Endothelial cell of umbilical vein (primary cell): ENCODE measurements at regions not wholly inside any gene's neighbourhood (a gene's known extent, or its start where the extent isn't known, plus 50 kb on each side); places are given as distances from the start of the nearest gene placed in this dataset.

Source experiments
- EZH2 ChIP-seq: IDR thresholded peaks from 2 replicates; pipeline ENCODE4 v1.6.1; 2012; ENCODE audit warnings: borderline replicate concordance, low read depth, mild to moderate bottlenecking, moderate library complexity, low read length, inconsistent platforms; ENCODE audit not compliant: severe bottlenecking
- FOS ChIP-seq: IDR thresholded peaks from 2 replicates; pipeline ENCODE4 v1.6.1; 2011; ENCODE audit warnings: mild to moderate bottlenecking, low read length, moderate library complexity, borderline replicate concordance; ENCODE audit not compliant: insufficient read depth
- POLR2A ChIP-seq: IDR thresholded peaks from 2 replicates; pipeline ENCODE4 v1.6.1; 2012; ENCODE audit warnings: low read depth, mild to moderate bottlenecking, control low read depth, low read length
- POLR2AphosphoS5 ChIP-seq: IDR thresholded peaks from 2 replicates; pipeline ENCODE4 v1.6.1; 2012; ENCODE audit warnings: low read depth, mild to moderate bottlenecking, control low read depth, low read length, moderate library complexity; ENCODE audit not compliant: insufficient read depth
- TF ChIP-seq, protein P1 (sequence below), 2 donors: IDR thresholded peaks; 1 replicate in 1 of 2; 2 replicates in 1 of 2; pipeline ENCODE4 v1.5.1; 2011; ENCODE audit warnings: low read length in 2 of 2, mild to moderate bottlenecking in 2 of 2, moderate library complexity in 2 of 2, control low read depth in 1 of 2, inconsistent platforms in 1 of 2, low read depth in 1 of 2; ENCODE audit not compliant: insufficient read depth in 1 of 2; ENCODE audit errors: extremely low read depth in 1 of 2
- TF ChIP-seq, protein P2 (sequence below): IDR thresholded peaks from 2 replicates; pipeline ENCODE4 v1.6.1; 2011; ENCODE audit not compliant: insufficient read depth, insufficient read length

- TF ChIP-seq EZH2 (no peak), FOS (no peak), POLR2A (no peak), POLR2AphosphoS5 (no peak)
- TF ChIP-seq, protein P1, sequence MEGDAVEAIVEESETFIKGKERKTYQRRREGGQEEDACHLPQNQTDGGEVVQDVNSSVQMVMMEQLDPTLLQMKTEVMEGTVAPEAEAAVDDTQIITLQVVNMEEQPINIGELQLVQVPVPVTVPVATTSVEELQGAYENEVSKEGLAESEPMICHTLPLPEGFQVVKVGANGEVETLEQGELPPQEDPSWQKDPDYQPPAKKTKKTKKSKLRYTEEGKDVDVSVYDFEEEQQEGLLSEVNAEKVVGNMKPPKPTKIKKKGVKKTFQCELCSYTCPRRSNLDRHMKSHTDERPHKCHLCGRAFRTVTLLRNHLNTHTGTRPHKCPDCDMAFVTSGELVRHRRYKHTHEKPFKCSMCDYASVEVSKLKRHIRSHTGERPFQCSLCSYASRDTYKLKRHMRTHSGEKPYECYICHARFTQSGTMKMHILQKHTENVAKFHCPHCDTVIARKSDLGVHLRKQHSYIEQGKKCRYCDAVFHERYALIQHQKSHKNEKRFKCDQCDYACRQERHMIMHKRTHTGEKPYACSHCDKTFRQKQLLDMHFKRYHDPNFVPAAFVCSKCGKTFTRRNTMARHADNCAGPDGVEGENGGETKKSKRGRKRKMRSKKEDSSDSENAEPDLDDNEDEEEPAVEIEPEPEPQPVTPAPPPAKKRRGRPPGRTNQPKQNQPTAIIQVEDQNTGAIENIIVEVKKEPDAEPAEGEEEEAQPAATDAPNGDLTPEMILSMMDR (IDR thresholded peaks at IDR 0.05; ENCODE audit: extremely low read depth in 1 of 2, insufficient read depth in 1 of 2, low read depth in 1 of 2, low read length in 2 of 2): no peak
- TF ChIP-seq, protein P2, sequence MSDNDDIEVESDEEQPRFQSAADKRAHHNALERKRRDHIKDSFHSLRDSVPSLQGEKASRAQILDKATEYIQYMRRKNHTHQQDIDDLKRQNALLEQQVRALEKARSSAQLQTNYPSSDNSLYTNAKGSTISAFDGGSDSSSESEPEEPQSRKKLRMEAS: no peak
These were observed 152.1 kb upstream of the TENM3 start for GRCh38 chr4:182091128-182091527.
